NCI-H2029 treated with DMSO at 0.1 percent for 48 hours (cell line): ENCODE measurements at regions not wholly inside any gene's neighbourhood (a gene's known extent, or its start where the extent isn't known, plus 50 kb on each side); places are given as distances from the start of the nearest gene placed in this dataset.

Source experiments
- DNase-seq: peaks from one replicate; lab custom pipeline; 2025; lab: John Stamatoyannopoulos, UW

DNA sequence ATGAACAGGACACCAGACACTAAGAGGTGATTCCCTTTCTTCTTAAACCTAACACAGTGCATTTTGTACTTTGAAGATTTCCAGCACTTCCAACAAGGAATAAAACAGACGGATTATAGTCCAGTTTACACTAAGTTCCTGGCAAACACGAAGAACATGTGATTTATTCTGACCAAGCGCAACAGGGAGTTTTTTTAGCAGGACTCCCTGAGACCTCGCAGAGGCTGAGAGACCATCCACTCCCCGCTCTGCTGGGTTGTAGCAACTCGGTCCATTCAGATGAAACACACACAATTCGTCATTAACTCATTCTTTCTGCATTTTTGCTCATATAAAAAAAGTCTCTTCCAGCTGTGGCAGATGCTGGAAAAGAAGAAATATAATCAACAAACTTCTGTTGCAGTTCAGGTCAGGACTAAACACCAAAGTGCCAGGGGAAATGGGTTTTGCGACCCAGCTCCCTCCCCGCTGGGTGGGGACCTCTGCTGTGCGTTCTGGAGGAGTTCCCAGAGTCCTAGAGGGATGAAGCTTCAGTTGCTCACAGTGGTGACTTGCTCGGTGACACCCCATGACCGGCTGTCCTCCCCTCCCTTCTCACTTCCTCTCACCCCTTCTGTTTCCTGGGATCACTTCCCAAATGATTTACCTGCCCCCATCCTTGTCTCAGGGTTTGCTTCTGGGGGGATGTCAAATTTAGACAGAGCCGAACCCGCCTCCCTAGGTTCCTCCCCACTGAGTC lies 52.5 kb downstream of the KCNF1 start:
- DNase-seq = no peak

DNA sequence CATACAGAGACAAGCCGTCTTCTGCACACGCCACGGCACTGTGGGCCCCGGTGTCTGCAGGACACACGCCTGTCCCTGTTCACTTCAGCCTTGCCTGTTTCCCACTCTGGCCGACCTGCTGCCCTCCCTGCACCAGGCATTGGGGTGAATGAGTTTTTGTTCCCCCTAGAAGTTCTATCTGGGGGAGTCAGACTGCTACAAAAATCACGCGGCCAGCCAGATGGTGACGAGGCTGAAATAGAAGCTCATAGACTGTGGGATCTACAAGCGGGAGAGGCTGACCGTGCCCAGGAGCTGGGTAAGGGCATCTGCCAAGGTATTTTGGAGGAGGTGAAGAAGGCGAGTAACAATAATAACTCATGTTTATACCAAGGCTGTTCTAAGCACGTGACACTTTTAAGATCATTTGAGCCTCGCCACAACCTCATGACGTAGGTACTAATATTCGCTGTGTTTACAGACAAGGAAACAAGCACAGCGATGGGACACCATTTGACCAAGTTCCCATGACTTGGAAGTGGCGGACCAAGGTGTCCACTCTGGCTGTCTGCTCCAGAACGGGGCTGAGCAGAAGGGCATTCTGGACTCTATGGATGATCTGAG lies 53.6 kb downstream of the KCNF1 start:
- DNase-seq = no peak

GRCh38 chr2:10966056-10966455 lies 54.3 kb downstream of the KCNF1 start:
- DNase-seq = no peak

GRCh38 chr2:10966741-10967140 lies 55.0 kb downstream of the KCNF1 start:
- no peak for DNase-seq

DNA sequence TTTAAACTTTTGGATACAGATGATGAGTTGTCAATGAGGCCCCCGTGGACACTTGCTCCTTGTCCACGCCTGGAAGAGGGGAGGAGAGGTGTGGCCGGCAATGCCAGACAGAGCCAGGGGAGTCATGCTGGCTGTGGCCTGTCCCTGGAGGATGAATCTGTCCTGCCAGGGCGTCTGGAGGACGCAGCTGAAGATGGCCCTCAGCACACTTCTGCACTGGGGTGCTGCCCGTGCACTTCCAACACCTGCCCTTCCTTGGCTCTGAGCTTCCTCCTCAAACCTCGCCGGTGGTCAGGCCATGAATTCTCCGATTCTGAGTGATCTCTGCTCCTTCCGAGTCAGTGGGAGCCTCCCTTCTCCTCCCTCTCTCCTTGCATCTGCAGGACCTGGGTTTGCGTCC lies 56.4 kb downstream of the KCNF1 start:
- DNase-seq = no peak

- no peak for DNase-seq
These were observed 58.9 kb downstream of the KCNF1 start for GRCh38 chr2:10970666-10971065.

GRCh38 chr2:10971161-10971887 lies 59.6 kb downstream of the KCNF1 start:
- DNase-seq = no peak

GRCh38 chr2:10971888-10972260 lies 60.1 kb downstream of the KCNF1 start:
- DNase-seq = no peak

- DNase-seq = no peak
These were observed 61.1 kb downstream of the KCNF1 start for GRCh38 chr2:10972683-10973433.

- no peak for DNase-seq
These were observed 62.0 kb downstream of the KCNF1 start for GRCh38 chr2:10973766-10974165.

GRCh38 chr2:10977003-10977402 lies 65.3 kb downstream of the KCNF1 start:
- DNase-seq = no peak

DNA sequence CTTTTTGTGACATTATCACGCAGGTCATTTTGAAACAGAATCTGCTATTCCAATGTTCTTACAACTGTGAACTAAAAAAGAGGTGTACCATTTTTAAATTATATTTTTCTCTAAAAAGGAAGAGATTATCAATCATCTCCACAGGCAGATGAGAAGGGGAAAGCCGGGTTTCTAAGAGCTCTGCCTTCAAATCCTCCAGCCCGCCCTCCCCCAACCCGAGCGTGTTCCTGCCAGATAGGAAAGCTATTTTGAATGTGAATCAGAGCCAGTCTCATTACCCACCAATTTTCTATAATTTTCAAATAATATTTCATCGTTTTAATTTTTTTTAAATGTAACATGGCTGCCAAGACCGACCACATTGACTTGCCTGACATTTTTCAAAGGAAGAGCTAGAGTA lies 65.9 kb downstream of the KCNF1 start:
- DNase-seq = no peak

- DNase-seq = no peak
These were observed 66.4 kb downstream of the KCNF1 start for GRCh38 chr2:10978090-10978670.

DNA sequence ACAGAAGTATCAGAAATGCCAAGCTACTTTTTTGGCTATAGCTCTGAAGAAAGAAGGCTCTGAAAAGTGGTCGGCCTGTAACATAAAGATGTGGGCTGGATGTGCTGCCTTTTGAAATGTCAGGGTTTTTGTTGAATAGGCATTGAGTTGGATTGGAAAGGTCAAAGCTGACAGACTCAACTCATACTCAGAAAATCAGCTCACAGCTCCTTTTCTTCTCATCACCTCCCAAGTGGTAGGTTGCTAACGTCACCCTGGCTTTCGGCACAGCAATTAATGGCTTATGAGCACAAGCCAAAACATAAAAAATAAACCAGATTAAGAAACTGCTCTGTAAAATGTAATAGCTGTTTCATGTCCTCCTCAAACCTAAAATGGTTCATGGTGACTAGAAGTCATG lies 68.3 kb downstream of the KCNF1 start:
- DNase-seq = no peak

DNA sequence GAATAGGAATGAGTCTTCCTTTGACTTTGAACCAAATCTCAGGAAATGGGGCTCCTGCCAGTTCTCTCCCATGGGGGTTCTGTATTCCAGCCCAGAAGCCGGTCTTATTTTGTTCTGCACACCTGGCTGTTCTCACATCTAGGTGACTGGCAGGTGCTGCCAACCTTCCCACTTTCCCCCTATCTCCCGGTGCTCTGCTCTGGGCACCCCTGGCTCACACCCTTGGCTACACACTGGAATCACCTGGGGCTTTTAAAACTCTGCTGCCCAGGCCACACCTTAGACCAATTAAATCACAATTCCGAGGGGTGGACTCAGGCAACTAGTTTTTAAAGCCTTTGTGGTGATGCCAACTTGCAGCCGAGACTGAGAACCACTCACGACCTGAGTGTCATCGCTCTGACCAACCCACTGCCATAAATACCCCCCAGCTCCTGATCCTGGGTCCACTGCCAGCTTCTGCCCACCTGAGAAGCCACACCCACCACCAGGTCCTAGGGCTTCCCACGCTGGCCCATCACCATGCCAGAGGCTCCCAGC lies 69.2 kb downstream of the KCNF1 start:
- no peak for DNase-seq

- DNase-seq = no peak
These were observed 69.7 kb downstream of the KCNF1 start for GRCh38 chr2:10981451-10981850.

GRCh38 chr2:10981941-10982431 lies 70.3 kb downstream of the KCNF1 start:
- no peak for DNase-seq

DNA sequence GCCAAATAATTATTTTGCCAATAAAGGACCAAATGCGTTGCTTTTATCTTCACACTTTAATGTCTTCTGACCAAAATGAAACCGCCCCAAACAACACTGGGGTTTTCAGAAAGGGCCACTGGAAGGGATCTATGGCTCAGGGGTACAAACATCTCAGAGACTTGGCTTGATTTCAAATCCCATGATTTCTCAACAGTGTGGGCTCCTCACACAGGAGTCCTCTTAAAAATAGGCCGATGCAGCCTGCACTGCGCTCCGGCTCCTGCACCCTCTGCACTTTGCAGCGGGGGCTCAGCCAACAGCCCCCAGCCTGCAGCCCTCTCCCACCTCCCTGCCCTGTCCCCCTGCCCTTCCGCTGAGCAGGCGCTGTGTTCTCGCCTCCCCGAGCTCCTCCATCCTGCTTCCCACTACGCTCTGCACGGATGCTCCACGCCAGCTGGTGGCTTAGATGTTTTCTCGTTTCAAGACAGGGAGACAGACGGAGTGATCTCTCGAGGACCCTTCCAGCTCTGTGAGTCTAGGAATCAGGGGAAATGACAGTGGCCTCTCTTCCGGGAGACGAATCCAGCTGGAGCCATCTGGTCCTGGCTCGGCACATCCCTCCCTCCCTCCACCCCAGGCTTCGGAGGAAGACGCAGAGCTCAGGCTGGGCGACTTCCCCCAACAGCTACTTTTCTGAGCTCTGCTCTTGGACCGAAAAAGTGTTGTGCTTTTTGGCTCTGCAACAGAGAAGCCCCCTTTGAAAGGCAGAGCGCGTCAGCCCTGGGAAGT lies 71.4 kb downstream of the KCNF1 start:
- no peak for DNase-seq

DNA sequence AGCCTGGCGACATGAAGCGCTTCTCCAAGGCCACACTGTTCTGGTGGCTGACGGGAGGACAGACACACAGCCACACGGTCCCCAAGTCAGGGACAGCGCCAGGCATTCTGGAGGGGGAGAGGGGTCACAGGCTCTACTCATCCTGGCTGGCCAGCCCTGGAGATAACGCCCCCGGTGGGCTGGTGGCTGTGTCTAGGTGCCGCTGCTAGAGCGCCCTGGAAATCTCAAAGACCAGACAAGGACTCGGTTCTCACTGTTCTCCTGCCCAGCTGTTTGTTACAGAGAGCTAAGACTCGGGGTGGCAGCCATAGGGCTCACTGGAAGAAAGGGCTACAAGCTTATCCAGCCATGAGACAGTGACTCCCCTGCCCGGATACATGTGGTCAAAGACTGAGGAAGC lies 72.0 kb downstream of the KCNF1 start:
- DNase-seq = no peak

GRCh38 chr2:10984418-10985135 lies 72.8 kb downstream of the KCNF1 start:
- DNase-seq = no peak
